Muscle of leg (tissue), 3 donors: ENCODE measurements at regions not wholly inside any gene's neighbourhood (a gene's known extent, or its start where the extent isn't known, plus 50 kb on each side); places are given as distances from the start of the nearest gene placed in this dataset.

ENCODE experiments used
- DNase-seq: peaks from one replicate; pipeline ENCODE4 v3.0.0; 2013
- H3K27ac ChIP-seq: one replicate; pipeline ENCODE4 v1.5.1; 2013; ENCODE audit warnings: mild to moderate bottlenecking, low read length, control low read depth
- H3K27me3 ChIP-seq: one replicate; pipeline ENCODE4 v1.6.1; 2013; ENCODE audit warnings: low read length; ENCODE audit not compliant: control insufficient read depth, insufficient read depth
- H3K36me3 ChIP-seq: one replicate; pipeline ENCODE4 v1.6.1; 2013; ENCODE audit warnings: low read length; ENCODE audit not compliant: control insufficient read depth, insufficient read depth
- H3K4me1 ChIP-seq: one replicate; pipeline ENCODE4 v1.6.1; 2013; ENCODE audit warnings: low read length; ENCODE audit not compliant: control insufficient read depth, insufficient read depth
- H3K4me3 ChIP-seq: one replicate; pipeline ENCODE4 v1.5.1; 2013; ENCODE audit warnings: low read length, control low read depth
- H3K9me3 ChIP-seq: replicated peaks from 2 replicates; pipeline ENCODE4 v1.6.1; 2013; ENCODE audit warnings: low read depth, low read length; ENCODE audit not compliant: control insufficient read depth
- WGBS: methylation state at CpG from one replicate; pipeline ENCODE4 v1.1.5; 2013; ENCODE audit warnings: missing lambda C conversion rate; ENCODE audit not compliant: insufficient coverage; 5-methylcytosine and 5-hydroxymethylcytosine counted together

GRCh38 chr2:18131761-18132160 lies 253.3 kb downstream of the KCNS3 start:
- WGBS: 80% methylated on average over 1 of the region's 1 CpG
- Histone ChIP-seq H3K4me1 (no peaks in the 10 kb centered on the region), H3K36me3 (no peaks in the 10 kb centered on the region), H3K27me3 (no peaks in the 10 kb centered on the region), H3K27ac (no peak overlapping the region), H3K9me3 (no peaks in the 10 kb centered on the region), H3K4me3 (no peak overlapping the region)
- DNase-seq: no peak

- Histone ChIP-seq H3K27ac (no peak overlapping the region), H3K36me3 (no peaks in the 10 kb centered on the region), H3K9me3 (no peaks in the 10 kb centered on the region), H3K27me3 (no peaks in the 10 kb centered on the region), H3K4me3 (no peak overlapping the region), H3K4me1 (peaks cover 3% of the 10 kb centered on the region)
- DNase-seq: no peak
Measured at GRCh38 chr2:18129348-18129747, 250.9 kb downstream of the KCNS3 start.

GRCh38 chr2:18125303-18125702 lies 246.8 kb downstream of the KCNS3 start:
- Histone ChIP-seq H3K4me1 (peaks cover 8% of the 10 kb centered on the region), H3K27me3 (no peaks in the 10 kb centered on the region), H3K9me3 (no peaks in the 10 kb centered on the region), H3K36me3 (no peaks in the 10 kb centered on the region), H3K27ac (no peak overlapping the region), H3K4me3 (no peak overlapping the region)
- DNase-seq: peak; percentile 46
- WGBS: no CpG with 5 or more reads among the region's 1 CpG

GRCh38 chr2:18124116-18124835 lies 245.8 kb downstream of the KCNS3 start:
- peaks cover 16% of the 10 kb centered on the region for H3K4me1 ChIP-seq
- no peaks in the 10 kb centered on the region for H3K36me3 ChIP-seq
- H3K27me3 ChIP-seq: no peaks in the 10 kb centered on the region
- DNase-seq: peak; percentile 87
- no peak overlapping the region for H3K27ac ChIP-seq
- 80% methylated on average over 1 of the region's 6 CpGs for WGBS
- no peaks in the 10 kb centered on the region for H3K9me3 ChIP-seq
- no peak overlapping the region for H3K4me3 ChIP-seq

- H3K27ac ChIP-seq: no peak overlapping the region
- H3K4me3 ChIP-seq: no peak overlapping the region
- 79% methylated on average over 3 of the region's 3 CpGs for WGBS
- no peak for DNase-seq
- no peaks in the 10 kb centered on the region for H3K9me3 ChIP-seq
- no peaks in the 10 kb centered on the region for H3K27me3 ChIP-seq
- H3K4me1 ChIP-seq: peaks cover 16% of the 10 kb centered on the region
- H3K36me3 ChIP-seq: no peaks in the 10 kb centered on the region
Measured at GRCh38 chr2:18123577-18123976, 245.1 kb downstream of the KCNS3 start.

- H3K27ac ChIP-seq: no peak overlapping the region
- no peaks in the 10 kb centered on the region for H3K9me3 ChIP-seq
- no peak overlapping the region for H3K4me3 ChIP-seq
- H3K36me3 ChIP-seq: no peaks in the 10 kb centered on the region
- no peaks in the 10 kb centered on the region for H3K27me3 ChIP-seq
- 60% methylated on average over 1 of the region's 3 CpGs for WGBS
- peaks cover 16% of the 10 kb centered on the region for H3K4me1 ChIP-seq
- peak; percentile 55 for DNase-seq
Measured at GRCh38 chr2:18123211-18123570, 244.7 kb downstream of the KCNS3 start.

- peak; percentile 15 for DNase-seq
- WGBS: 50% methylated on average over 2 of the region's 3 CpGs
- Histone ChIP-seq H3K4me1 (peaks cover 16% of the 10 kb centered on the region), H3K9me3 (no peaks in the 10 kb centered on the region), H3K4me3 (no peak overlapping the region), H3K27me3 (no peaks in the 10 kb centered on the region), H3K27ac (no peak overlapping the region), H3K36me3 (no peaks in the 10 kb centered on the region)
Measured at GRCh38 chr2:18122544-18123210, 244.2 kb downstream of the KCNS3 start.

GRCh38 chr2:18119883-18120282 lies 241.4 kb downstream of the KCNS3 start:
- Histone ChIP-seq H3K4me3 (no peak overlapping the region), H3K27me3 (no peaks in the 10 kb centered on the region), H3K4me1 (peaks cover 16% of the 10 kb centered on the region), H3K36me3 (no peaks in the 10 kb centered on the region), H3K27ac (no peak overlapping the region), H3K9me3 (no peaks in the 10 kb centered on the region)
- DNase-seq: peak; percentile 38
- WGBS: 39% methylated on average over 3 of the region's 3 CpGs

- WGBS: 80% methylated on average over 1 of the region's 5 CpGs
- no peak overlapping the region for H3K4me3 ChIP-seq
- no peaks in the 10 kb centered on the region for H3K9me3 ChIP-seq
- H3K27ac ChIP-seq: no peak overlapping the region
- peak; percentile 12 for DNase-seq
- no peaks in the 10 kb centered on the region for H3K27me3 ChIP-seq
- no peaks in the 10 kb centered on the region for H3K36me3 ChIP-seq
- peaks cover 12% of the 10 kb centered on the region for H3K4me1 ChIP-seq
Measured at GRCh38 chr2:18118703-18119102, 240.2 kb downstream of the KCNS3 start.

GRCh38 chr2:18117592-18117991 lies 239.1 kb downstream of the KCNS3 start:
- no CpG with 5 or more reads among the region's 2 CpGs for WGBS
- H3K4me1 ChIP-seq: peaks cover 10% of the 10 kb centered on the region

More at GRCh38 chr2:18117592-18117991, 239.1 kb downstream of the KCNS3 start:
- Histone ChIP-seq H3K36me3 (no peaks in the 10 kb centered on the region), H3K4me3 (no peak overlapping the region), H3K9me3 (no peaks in the 10 kb centered on the region), H3K27ac (no peak overlapping the region), H3K27me3 (no peaks in the 10 kb centered on the region)
- DNase-seq: peak; percentile 12
